SK-N-DZ (cell line): ENCODE measurements at regions not wholly inside any gene's neighbourhood (a gene's known extent, or its start where the extent isn't known, plus 50 kb on each side); places are given as distances from the start of the nearest gene placed in this dataset.
"Not testable (repeated sequence)": the region's sequence is repeated elsewhere in the genome, so short reads cannot be mapped to it uniquely, and the experiment has no call there.

ENCODE experiments used
- DNase-seq: peaks from one replicate; pipeline ENCODE4 v3.0.0-alpha.2; 2015; ENCODE audit warnings: low spot score

- peak; percentile 10 for DNase-seq
These were observed 316.8 kb downstream of the DLEU7 start for GRCh38 chr13:50526661-50527071.

GRCh38 chr13:50527188-50527587 is 316.3 kb downstream of the DLEU7 start:
- no peak for DNase-seq

- DNase-seq, result no peak
These were observed 315.6 kb downstream of the DLEU7 start for GRCh38 chr13:50527612-50528509.

GRCh38 chr13:50529154-50529882 is 314.2 kb downstream of the DLEU7 start:
- no peak for DNase-seq

- no peak for DNase-seq
These were observed 311.3 kb downstream of the DLEU7 start for GRCh38 chr13:50531917-50532899.

- DNase-seq, result no peak
These were observed 308.4 kb downstream of the DLEU7 start for GRCh38 chr13:50535050-50535449.

- no peak for DNase-seq
These were observed 306.5 kb downstream of the DLEU7 start for GRCh38 chr13:50537029-50537428.

- no peak for DNase-seq
These were observed 303.5 kb downstream of the DLEU7 start for GRCh38 chr13:50539791-50540530.

GRCh38 chr13:50543141-50543540 is 300.4 kb downstream of the DLEU7 start:
- no peak for DNase-seq

- DNase-seq, result no peak
These were observed 299.7 kb downstream of the DLEU7 start for GRCh38 chr13:50543782-50544181.

GRCh38 chr13:50544211-50544610 is 299.3 kb downstream of the DLEU7 start:
- DNase-seq, result no peak

- DNase-seq, result not testable (repeated sequence)
These were observed 296.3 kb downstream of the DLEU7 start for GRCh38 chr13:50547175-50547574.

- no peak for DNase-seq
These were observed 294.9 kb downstream of the DLEU7 start for GRCh38 chr13:50548586-50548985.

GRCh38 chr13:50549221-50549942 is 294.1 kb downstream of the DLEU7 start:
- DNase-seq, result no peak

- no peak for DNase-seq
These were observed 293.3 kb downstream of the DLEU7 start for GRCh38 chr13:50550151-50550550.

- DNase-seq, result no peak
These were observed 291.0 kb downstream of the DLEU7 start for GRCh38 chr13:50552424-50552966.

- no peak for DNase-seq
These were observed 281.8 kb downstream of the DLEU7 start for GRCh38 chr13:50561739-50562138.

GRCh38 chr13:50566646-50567045 is 276.8 kb downstream of the DLEU7 start:
- DNase-seq, result no peak

- DNase-seq, result no peak
These were observed 271.4 kb downstream of the DLEU7 start for GRCh38 chr13:50572129-50572528.

- DNase-seq, result no peak
These were observed 270.4 kb downstream of the DLEU7 start for GRCh38 chr13:50573066-50573465.
